Liver (tissue), 8 donors: ENCODE measurements at regions not wholly inside any gene's neighbourhood (a gene's known extent, or its start where the extent isn't known, plus 50 kb on each side); places are given as distances from the start of the nearest gene placed in this dataset.
A peak's percentile ranks its signal among the peaks of the same experiment; 100 is the strongest.

ENCODE experiments used
- DNase-seq: peaks from one replicate; pipeline ENCODE4 v3.0.0-alpha.2; 2017; ENCODE audit warnings: low spot score
- H3K27ac ChIP-seq, 2 donors: one replicate each; pipeline ENCODE4 v1.7.0; 2013; ENCODE audit warnings: inconsistent platforms in 2 of 2, low read length in 2 of 2, control low read depth in 1 of 2, low read depth in 1 of 2, mild to moderate bottlenecking in 1 of 2
- H3K27me3 ChIP-seq, 4 donors: one replicate each; pipeline versions ENCODE4 v1.6.1 to v1.7.0; 2013; ENCODE audit warnings: low read length in 3 of 4, inconsistent platforms in 1 of 4, mild to moderate bottlenecking in 1 of 4, moderate library complexity in 1 of 4; ENCODE audit not compliant: control insufficient read depth in 4 of 4, insufficient read depth in 4 of 4
- H3K36me3 ChIP-seq, 4 donors: one replicate each; pipeline versions ENCODE4 v1.6.1 to v1.7.0; 2013; ENCODE audit warnings: low read length in 3 of 4, mild to moderate bottlenecking in 3 of 4, low read depth in 1 of 4, moderate library complexity in 1 of 4; ENCODE audit not compliant: control insufficient read depth in 4 of 4, insufficient read depth in 3 of 4
- H3K4me1 ChIP-seq, 4 donors: one replicate each; pipeline versions ENCODE4 v1.6.1 to v1.7.0; 2013; ENCODE audit warnings: low read length in 3 of 4, mild to moderate bottlenecking in 3 of 4, moderate library complexity in 1 of 4; ENCODE audit not compliant: control insufficient read depth in 4 of 4, insufficient read depth in 4 of 4
- H3K4me3 ChIP-seq, 3 donors: one replicate each; pipeline versions ENCODE4 v1.6.1 to v1.7.0; 2013; ENCODE audit warnings: low read length in 3 of 3, control low read depth in 1 of 3, low read depth in 1 of 3, mild to moderate bottlenecking in 1 of 3
- H3K9ac ChIP-seq, 2 donors: one replicate each; pipeline ENCODE4 v1.7.0; 2013; ENCODE audit warnings: low read length in 2 of 2, mild to moderate bottlenecking in 2 of 2, moderate library complexity in 2 of 2, control low read depth in 1 of 2, low read depth in 1 of 2
- H3K9me3 ChIP-seq, 4 donors: one replicate each; pipeline versions ENCODE4 v1.6.1 to v1.7.0; 2013; ENCODE audit warnings: low read length in 3 of 4; ENCODE audit not compliant: control insufficient read depth in 4 of 4
- FOXA1 ChIP-seq: IDR thresholded peaks from 2 replicates; pipeline ENCODE4 v1.6.1; 2016; ENCODE audit warnings: antibody characterized with exemption
- FOXA2 ChIP-seq: IDR thresholded peaks from 2 replicates; pipeline ENCODE4 v1.6.1; 2016; ENCODE audit warnings: antibody characterized with exemption
- GABPA ChIP-seq, 2 donors: IDR thresholded peaks in 1 of 2; conservative IDR thresholded peaks in 1 of 2; 2 replicates each; pipeline ENCODE4 v1.6.1; 2016; ENCODE audit warnings: antibody characterized with exemption in 2 of 2, mild to moderate bottlenecking in 1 of 2, moderate library complexity in 1 of 2
- HNF4A ChIP-seq, 2 donors: conservative IDR thresholded peaks; 2 replicates each; pipeline ENCODE4 v1.6.1; 2016; ENCODE audit warnings: antibody characterized with exemption in 2 of 2, mild to moderate bottlenecking in 2 of 2
- HNF4G ChIP-seq: IDR thresholded peaks from 2 replicates; pipeline ENCODE4 v1.6.1; 2016; ENCODE audit warnings: antibody characterized with exemption
- JUND ChIP-seq, 2 donors: IDR thresholded peaks; 2 replicates each; pipeline ENCODE4 v1.6.1; 2016; ENCODE audit warnings: antibody characterized with exemption in 2 of 2
- RAD21 ChIP-seq, 2 donors: IDR thresholded peaks; 2 replicates each; pipeline ENCODE4 v1.6.1; 2016; ENCODE audit warnings: antibody characterized with exemption in 2 of 2, mild to moderate bottlenecking in 2 of 2
- RXRA ChIP-seq, 2 donors: IDR thresholded peaks; 2 replicates each; pipeline ENCODE4 v1.6.1; 2017 to 2018; ENCODE audit warnings: antibody characterized with exemption in 2 of 2, mild to moderate bottlenecking in 1 of 2
- SP1 ChIP-seq: IDR thresholded peaks from 2 replicates; pipeline ENCODE4 v1.6.1; 2018; ENCODE audit warnings: antibody characterized with exemption, mild to moderate bottlenecking
- TAF1 ChIP-seq: conservative IDR thresholded peaks from 2 replicates; pipeline ENCODE4 v1.6.1; 2016; ENCODE audit warnings: antibody characterized with exemption, mild to moderate bottlenecking
- YY1 ChIP-seq: IDR thresholded peaks from 2 replicates; pipeline ENCODE4 v1.6.1; 2016; ENCODE audit warnings: antibody characterized with exemption, mild to moderate bottlenecking
- WGBS: extraction: QIAGEN DNeasy Blood & Tissue Kit; methylation state at CpG from one replicate; pipeline ENCODE4 v1.1.7; 2013; 5-methylcytosine and 5-hydroxymethylcytosine counted together
- TF ChIP-seq, protein P1 (sequence below): fragments of 150-350 bp; IDR thresholded peaks from 2 replicates; pipeline ENCODE4 v1.5.1; 2017; ENCODE audit warnings: improper control_type of control experiment, low read depth, low read length; ENCODE audit not compliant: missing input control
- TF ChIP-seq, protein P2 (sequence below): IDR thresholded peaks from 2 replicates; pipeline ENCODE4 v1.6.1; 2016; ENCODE audit warnings: antibody characterized with exemption, mild to moderate bottlenecking
- donor health status: healthy.
- donor health status: healthy.
- donor health status: healthy.
- donor health status: healthy.
- donor health status: healthy.

DNA sequence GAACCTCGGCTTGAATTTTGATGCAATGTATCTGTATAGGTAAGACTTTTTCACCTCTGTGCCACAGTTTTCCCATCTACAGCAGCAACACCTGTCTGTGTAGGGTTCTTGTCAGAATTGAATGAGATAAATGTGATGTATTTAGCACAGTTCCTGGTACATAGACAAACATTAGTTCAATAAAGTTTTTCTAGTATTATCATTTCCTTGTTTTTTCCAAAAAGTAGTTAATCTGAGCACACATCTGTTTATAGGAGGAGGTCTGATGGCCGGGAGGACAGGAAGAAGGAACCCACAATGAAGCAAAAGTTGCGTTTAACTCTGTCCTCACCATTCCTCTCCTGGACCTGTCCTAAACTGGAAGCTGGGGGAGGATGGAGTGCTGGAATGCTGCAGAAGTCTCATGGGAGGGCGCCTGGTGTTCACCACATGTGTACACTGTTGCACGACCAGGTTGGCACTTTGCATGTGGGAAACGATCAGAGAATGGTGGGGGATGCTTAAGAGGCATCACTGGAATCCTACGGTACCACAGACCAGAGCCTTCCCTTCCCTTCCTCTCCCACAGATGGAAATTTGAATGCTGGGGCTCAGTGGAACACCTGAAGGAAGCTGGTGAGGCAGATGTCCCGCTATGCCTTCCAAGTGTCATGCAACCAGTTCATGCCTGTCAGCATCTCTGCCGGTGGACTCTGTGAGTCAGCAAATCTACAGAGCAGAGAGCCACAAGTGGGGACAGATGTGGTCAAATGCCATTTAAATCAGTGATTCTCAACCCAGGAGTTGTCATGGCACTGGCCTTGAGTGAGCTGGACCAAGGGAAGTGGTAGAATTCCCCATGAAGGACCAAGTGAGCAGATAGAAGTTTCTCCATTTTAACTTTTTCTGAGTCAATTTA, 315.6 kb downstream of the DLEU7 start:
- H3K36me3 ChIP-seq = no peaks in the 10 kb centered on the region
- peaks cover 7 to 25% (median 19%) of the 10 kb centered on the region in 4 donors for H3K4me1 ChIP-seq
- no peak overlapping the region for H3K4me3 ChIP-seq
- WGBS = 76% methylated on average over 9 of the region's 9 CpGs
- H3K9me3 ChIP-seq = no peaks in the 10 kb centered on the region
- H3K27ac ChIP-seq = no peak overlapping the region
- no peaks in the 10 kb centered on the region for H3K27me3 ChIP-seq
- no peak for DNase-seq
- no peak overlapping the region for H3K9ac ChIP-seq
- TF ChIP-seq SP1 = no peak
- TF ChIP-seq FOXA2 = no peak
- no peak for TF ChIP-seq RXRA (IDR thresholded peaks at IDR 0.05)
- TF ChIP-seq JUND (IDR thresholded peaks at IDR 0.05) = no peak
- TF ChIP-seq, protein P1, sequence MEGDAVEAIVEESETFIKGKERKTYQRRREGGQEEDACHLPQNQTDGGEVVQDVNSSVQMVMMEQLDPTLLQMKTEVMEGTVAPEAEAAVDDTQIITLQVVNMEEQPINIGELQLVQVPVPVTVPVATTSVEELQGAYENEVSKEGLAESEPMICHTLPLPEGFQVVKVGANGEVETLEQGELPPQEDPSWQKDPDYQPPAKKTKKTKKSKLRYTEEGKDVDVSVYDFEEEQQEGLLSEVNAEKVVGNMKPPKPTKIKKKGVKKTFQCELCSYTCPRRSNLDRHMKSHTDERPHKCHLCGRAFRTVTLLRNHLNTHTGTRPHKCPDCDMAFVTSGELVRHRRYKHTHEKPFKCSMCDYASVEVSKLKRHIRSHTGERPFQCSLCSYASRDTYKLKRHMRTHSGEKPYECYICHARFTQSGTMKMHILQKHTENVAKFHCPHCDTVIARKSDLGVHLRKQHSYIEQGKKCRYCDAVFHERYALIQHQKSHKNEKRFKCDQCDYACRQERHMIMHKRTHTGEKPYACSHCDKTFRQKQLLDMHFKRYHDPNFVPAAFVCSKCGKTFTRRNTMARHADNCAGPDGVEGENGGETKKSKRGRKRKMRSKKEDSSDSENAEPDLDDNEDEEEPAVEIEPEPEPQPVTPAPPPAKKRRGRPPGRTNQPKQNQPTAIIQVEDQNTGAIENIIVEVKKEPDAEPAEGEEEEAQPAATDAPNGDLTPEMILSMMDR = no peak
- no peak for TF ChIP-seq GABPA (IDR thresholded peaks at IDR 0.05 in 1 of 2, conservative IDR thresholded peaks at IDR 0.05 in 1 of 2)
- no peak for TF ChIP-seq HNF4A (conservative IDR thresholded peaks at IDR 0.05)
- no peak for TF ChIP-seq FOXA1
- TF ChIP-seq HNF4G = no peak

DNA sequence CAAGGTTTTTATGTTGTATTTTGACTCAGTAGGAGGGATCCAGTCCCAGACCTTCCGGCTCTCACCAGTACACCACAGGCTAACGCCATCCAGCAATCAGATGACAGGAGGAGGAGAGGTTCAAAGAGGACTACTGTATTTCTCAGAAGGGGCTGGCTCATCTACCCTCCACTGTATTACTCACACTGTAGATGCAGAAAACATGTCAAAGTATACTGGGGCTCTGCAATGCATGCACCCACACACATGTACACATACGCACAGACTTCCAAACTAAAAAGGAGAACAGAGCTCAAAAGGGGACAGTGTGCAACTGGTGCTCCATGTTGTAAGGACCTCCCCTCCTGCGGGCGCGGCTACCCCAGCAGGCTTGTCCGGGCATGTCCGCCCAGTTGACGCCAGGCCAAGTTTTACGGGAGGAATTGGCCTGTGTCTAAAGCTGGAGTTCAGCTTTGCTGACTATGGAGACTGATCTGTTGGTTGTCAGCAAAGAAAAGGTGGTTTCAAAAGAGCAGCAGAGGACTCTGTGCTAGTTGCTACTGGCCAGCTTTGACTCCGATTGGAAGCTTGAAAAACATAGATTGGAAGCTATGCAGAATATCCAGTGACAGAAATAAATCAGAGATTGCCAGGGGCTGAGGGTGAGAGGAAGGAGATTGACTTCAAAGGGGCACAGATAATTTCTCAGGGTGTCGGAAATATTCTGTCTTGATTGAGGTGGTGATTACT, 314.2 kb downstream of the DLEU7 start:
- Histone ChIP-seq H3K4me3 (peak overlapping the region; percentile 5 to 28 (median 10)), H3K9ac (peak overlapping the region in 1 of 2 donors; percentile 86), H3K36me3 (no peaks in the 10 kb centered on the region), H3K27ac (peak overlapping the region; percentile 76 to 78), H3K4me1 (peaks cover 7 to 17% (median 12%) of the 10 kb centered on the region in 4 donors), H3K9me3 (no peaks in the 10 kb centered on the region), H3K27me3 (no peaks in the 10 kb centered on the region)
- TF ChIP-seq SP1 (peak; percentile 55), RAD21 (IDR thresholded peaks at IDR 0.05) (peak; percentile 61 to 75), TAF1 (no peak), RXRA (IDR thresholded peaks at IDR 0.05) (peak; percentile 61 to 62), YY1 (peak; percentile 88), GABPA (IDR thresholded peaks at IDR 0.05 in 1 of 2, conservative IDR thresholded peaks at IDR 0.05 in 1 of 2) (no peak), HNF4A (conservative IDR thresholded peaks at IDR 0.05) (peak; percentile 50 to 53)
- TF ChIP-seq, protein P2, sequence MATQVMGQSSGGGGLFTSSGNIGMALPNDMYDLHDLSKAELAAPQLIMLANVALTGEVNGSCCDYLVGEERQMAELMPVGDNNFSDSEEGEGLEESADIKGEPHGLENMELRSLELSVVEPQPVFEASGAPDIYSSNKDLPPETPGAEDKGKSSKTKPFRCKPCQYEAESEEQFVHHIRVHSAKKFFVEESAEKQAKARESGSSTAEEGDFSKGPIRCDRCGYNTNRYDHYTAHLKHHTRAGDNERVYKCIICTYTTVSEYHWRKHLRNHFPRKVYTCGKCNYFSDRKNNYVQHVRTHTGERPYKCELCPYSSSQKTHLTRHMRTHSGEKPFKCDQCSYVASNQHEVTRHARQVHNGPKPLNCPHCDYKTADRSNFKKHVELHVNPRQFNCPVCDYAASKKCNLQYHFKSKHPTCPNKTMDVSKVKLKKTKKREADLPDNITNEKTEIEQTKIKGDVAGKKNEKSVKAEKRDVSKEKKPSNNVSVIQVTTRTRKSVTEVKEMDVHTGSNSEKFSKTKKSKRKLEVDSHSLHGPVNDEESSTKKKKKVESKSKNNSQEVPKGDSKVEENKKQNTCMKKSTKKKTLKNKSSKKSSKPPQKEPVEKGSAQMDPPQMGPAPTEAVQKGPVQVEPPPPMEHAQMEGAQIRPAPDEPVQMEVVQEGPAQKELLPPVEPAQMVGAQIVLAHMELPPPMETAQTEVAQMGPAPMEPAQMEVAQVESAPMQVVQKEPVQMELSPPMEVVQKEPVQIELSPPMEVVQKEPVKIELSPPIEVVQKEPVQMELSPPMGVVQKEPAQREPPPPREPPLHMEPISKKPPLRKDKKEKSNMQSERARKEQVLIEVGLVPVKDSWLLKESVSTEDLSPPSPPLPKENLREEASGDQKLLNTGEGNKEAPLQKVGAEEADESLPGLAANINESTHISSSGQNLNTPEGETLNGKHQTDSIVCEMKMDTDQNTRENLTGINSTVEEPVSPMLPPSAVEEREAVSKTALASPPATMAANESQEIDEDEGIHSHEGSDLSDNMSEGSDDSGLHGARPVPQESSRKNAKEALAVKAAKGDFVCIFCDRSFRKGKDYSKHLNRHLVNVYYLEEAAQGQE = peak; percentile 17
- no peak for DNase-seq
- WGBS = 18% methylated on average over 12 of the region's 12 CpGs
